H9 (cell line): ENCODE measurements at regions not wholly inside any gene's neighbourhood (a gene's known extent, or its start where the extent isn't known, plus 50 kb on each side); places are given as distances from the start of the nearest gene placed in this dataset.

ENCODE experiments used
- DNase-seq: peaks from one replicate; pipeline ENCODE4 v3.0.0-alpha.2; 2017
- H2AFZ ChIP-seq: one replicate; pipeline ENCODE4 v1.6.1; 2013; ENCODE audit warnings: mild to moderate bottlenecking, low read length, control low read depth, moderate library complexity
- H2AK5ac ChIP-seq: 2 replicates; pipeline ENCODE4 v1.6.1; 2013; ENCODE audit warnings: low read length, control low read depth, mixed read lengths; ENCODE audit not compliant: insufficient read length
- H2BK120ac ChIP-seq: one replicate; pipeline ENCODE4 v1.6.1; 2013; ENCODE audit warnings: low read depth, mild to moderate bottlenecking, low read length, control low read depth, inconsistent platforms; ENCODE audit not compliant: poor library complexity, severe bottlenecking
- H2BK12ac ChIP-seq: 2 replicates; pipeline ENCODE4 v1.6.1; 2013; ENCODE audit warnings: low read length, control low read depth, mixed read lengths, low read depth; ENCODE audit not compliant: insufficient read length
- H2BK15ac ChIP-seq: 2 replicates; pipeline ENCODE4 v1.6.1; 2013; ENCODE audit warnings: low read depth, low read length, control low read depth
- H2BK20ac ChIP-seq: one replicate; pipeline ENCODE4 v1.6.1; 2013; ENCODE audit warnings: low read depth, mild to moderate bottlenecking, low read length, control low read depth, inconsistent platforms; ENCODE audit not compliant: poor library complexity, severe bottlenecking
- H2BK5ac ChIP-seq: 2 replicates; pipeline ENCODE4 v1.6.1; 2013; ENCODE audit warnings: low read length, control low read depth, mixed read lengths; ENCODE audit not compliant: insufficient read length
- H3K14ac ChIP-seq: 2 replicates; pipeline ENCODE4 v1.6.1; 2013; ENCODE audit warnings: low read length, control low read depth; ENCODE audit not compliant: insufficient read depth
- H3K18ac ChIP-seq: 2 replicates; pipeline ENCODE4 v1.6.1; 2013; ENCODE audit warnings: low read depth, mild to moderate bottlenecking, mixed read lengths, low read length, control low read depth; ENCODE audit not compliant: insufficient read length
- H3K23ac ChIP-seq: 2 replicates; pipeline ENCODE4 v1.6.1; 2013; ENCODE audit warnings: low read length, control low read depth, mixed read lengths, low read depth; ENCODE audit not compliant: insufficient read length
- H3K23me2 ChIP-seq: 2 replicates; pipeline ENCODE4 v1.6.1; 2013; ENCODE audit warnings: low read depth, mild to moderate bottlenecking, mixed read lengths, low read length, control low read depth; ENCODE audit not compliant: insufficient read length, poor library complexity, severe bottlenecking
- H3K27ac ChIP-seq: 2 replicates; pipeline ENCODE4 v1.5.1; 2013; ENCODE audit warnings: low read length, control low read depth, mixed read lengths, low read depth; ENCODE audit not compliant: insufficient read length
- H3K27me3 ChIP-seq: 2 replicates; pipeline ENCODE4 v1.6.1; 2013; ENCODE audit warnings: low read length, control low read depth, inconsistent platforms; ENCODE audit not compliant: insufficient read depth
- H3K4ac ChIP-seq: 2 replicates; pipeline ENCODE4 v1.6.1; 2013; ENCODE audit warnings: low read depth, mild to moderate bottlenecking, control low read depth, inconsistent platforms, low read length, moderate library complexity
- H3K4me1 ChIP-seq: 2 replicates; pipeline ENCODE4 v1.6.1; 2013; ENCODE audit warnings: low read length, control low read depth, inconsistent platforms; ENCODE audit not compliant: insufficient read depth
- H3K4me2 ChIP-seq: 2 replicates; pipeline ENCODE4 v1.6.1; 2013; ENCODE audit warnings: low read length, control low read depth, mixed read lengths; ENCODE audit not compliant: insufficient read length, insufficient read depth
- H3K56ac ChIP-seq: 2 replicates; pipeline ENCODE4 v1.6.1; 2013; ENCODE audit warnings: low read depth, mild to moderate bottlenecking, mixed read lengths, low read length, control low read depth; ENCODE audit not compliant: insufficient read length
- H3K79me1 ChIP-seq: 2 replicates; pipeline ENCODE4 v1.6.1; 2013; ENCODE audit warnings: low read depth, mild to moderate bottlenecking, moderate library complexity, low read length, control low read depth, inconsistent platforms; ENCODE audit not compliant: insufficient read depth, poor library complexity, severe bottlenecking
- H3K79me2 ChIP-seq: 2 replicates; pipeline ENCODE4 v1.6.1; 2013; ENCODE audit warnings: low read length, control low read depth, inconsistent platforms; ENCODE audit not compliant: insufficient read depth
- H3K9ac ChIP-seq: 2 replicates; pipeline ENCODE4 v1.6.1; 2013; ENCODE audit warnings: low read length, control low read depth, mixed read lengths; ENCODE audit not compliant: insufficient read length; ENCODE audit errors: extremely low read depth
- H3K9me3 ChIP-seq: one replicate; pipeline ENCODE4 v1.6.1; 2013; ENCODE audit warnings: low read depth, low read length, inconsistent platforms; ENCODE audit not compliant: control insufficient read depth
- H3T11ph ChIP-seq: one replicate; pipeline ENCODE4 v1.6.1; 2013; ENCODE audit warnings: mild to moderate bottlenecking, low read length, control low read depth, inconsistent platforms
- H4K20me1 ChIP-seq: one replicate; pipeline ENCODE4 v1.6.1; 2013; ENCODE audit not compliant: control insufficient read depth, insufficient read length, insufficient read depth
- H4K5ac ChIP-seq: 2 replicates; pipeline ENCODE4 v1.6.1; 2013; ENCODE audit warnings: low read depth, mild to moderate bottlenecking, mixed read lengths, low read length, control low read depth; ENCODE audit not compliant: insufficient read length
- H4K8ac ChIP-seq: replicated peaks from 2 replicates; pipeline ENCODE4 v1.6.1; 2013; ENCODE audit warnings: low read length, control low read depth, mixed read lengths, low read depth; ENCODE audit not compliant: insufficient read length
- H4K91ac ChIP-seq: 2 replicates; pipeline ENCODE4 v1.6.1; 2013; ENCODE audit warnings: low read depth, mild to moderate bottlenecking, moderate library complexity, mixed read lengths, low read length, control low read depth; ENCODE audit not compliant: insufficient read length
- H3K27ac Mint-ChIP-seq, 3 experiments: 2 replicates in 2 of 3; 3 replicates in 1 of 3; pipeline ENCODE4 v1.8.0; 2020 to 2021; ENCODE audit warnings: mixed read lengths in 3 of 3, mild to moderate bottlenecking in 1 of 3, moderate library complexity in 1 of 3
- H3K27me3 Mint-ChIP-seq: 2 replicates; pipeline ENCODE4 v1.8.0; 2021; ENCODE audit warnings: low read depth, mild to moderate bottlenecking, moderate library complexity, mixed read lengths
- H3K36me3 Mint-ChIP-seq, 3 experiments: 2 replicates in 2 of 3; 3 replicates in 1 of 3; pipeline ENCODE4 v1.8.0; 2020 to 2021; ENCODE audit warnings: low read depth in 3 of 3, mixed read lengths in 3 of 3; ENCODE audit not compliant: insufficient read depth in 1 of 3
- H3K4me1 Mint-ChIP-seq, 2 experiments: 2 replicates each; pipeline ENCODE4 v1.8.0; 2020; ENCODE audit warnings: mixed read lengths in 2 of 2
- H3K4me3 Mint-ChIP-seq, 2 experiments: 2 replicates in 1 of 2; 3 replicates in 1 of 2; pipeline ENCODE4 v1.8.0; 2020 to 2021; ENCODE audit warnings: mild to moderate bottlenecking in 2 of 2, mixed read lengths in 2 of 2, moderate library complexity in 1 of 2
- H3K9me3 Mint-ChIP-seq, 2 experiments: 2 replicates in 1 of 2; 3 replicates in 1 of 2; pipeline ENCODE4 v1.8.0; 2020; ENCODE audit warnings: mild to moderate bottlenecking in 2 of 2, mixed read lengths in 2 of 2, moderate library complexity in 1 of 2
- CTCF ChIP-seq: fragments of 200-600 bp; sonication (generic); conservative IDR thresholded peaks from 3 replicates; pipeline ENCODE4 v1.8.0; 2021; ENCODE audit warnings: antibody characterized with exemption, mild to moderate bottlenecking
- WGBS: extraction: QIAGEN DNeasy Blood & Tissue Kit; methylation state at CpG from one replicate; pipeline ENCODE4 v1.1.7; 2013; ENCODE audit warnings: missing lambda C conversion rate, low lambda C conversion rate, mixed read lengths; ENCODE audit not compliant: insufficient read length; ENCODE audit errors: extremely low coverage; 5-methylcytosine and 5-hydroxymethylcytosine counted together

GRCh38 chr13:81199956-81200355 lies 859.0 kb upstream of the SPRY2 start:
- Mint-ChIP-seq H3K36me3 (peaks cover under 1 to 7% (median 1%) of the 10 kb centered on the region in 3 experiments), H3K4me1 (no peaks in the 10 kb centered on the region), H3K4me3 (no peak overlapping the region), H3K9me3 (peaks cover 3 to 8% of the 10 kb centered on the region in 2 experiments; a peak in 3 of 5 replicates), H3K27me3 (no peaks in the 10 kb centered on the region; the same call in 1 of the 2 replicates), H3K27ac (no peak overlapping the region)
- no peak overlapping the region for H3T11ph ChIP-seq
- no peaks in the 10 kb centered on the region for H3K9me3 ChIP-seq
- no peak overlapping the region for H2BK12ac ChIP-seq
- no peaks in the 10 kb centered on the region for H3K23me2 ChIP-seq
- no CpG with 5 or more reads among the region's 4 CpGs for WGBS
- no peaks in the 10 kb centered on the region for H3K27me3 ChIP-seq
- no peaks in the 10 kb centered on the region for H3K79me2 ChIP-seq
- H3K14ac ChIP-seq: no peak overlapping the region
- no peak overlapping the region for H3K4ac ChIP-seq
- H3K4me1 ChIP-seq: no peaks in the 10 kb centered on the region
- TF ChIP-seq CTCF: no peak
- DNase-seq: no peak
- H3K23ac ChIP-seq: no peak overlapping the region
- no peak overlapping the region for H3K56ac ChIP-seq
- H2AK5ac ChIP-seq: no peak overlapping the region
- no peak overlapping the region for H3K4me2 ChIP-seq
- H3K79me1 ChIP-seq: no peaks in the 10 kb centered on the region
- no peak overlapping the region for H2BK20ac ChIP-seq
- H2BK15ac ChIP-seq: no peak overlapping the region
- no peak overlapping the region for H3K27ac ChIP-seq
- H3K18ac ChIP-seq: no peak overlapping the region
- H3K9ac ChIP-seq: no peak overlapping the region
- H2BK5ac ChIP-seq: no peak overlapping the region
- H4K8ac ChIP-seq: no peak overlapping the region
- H4K91ac ChIP-seq: no peak overlapping the region
- no peaks in the 10 kb centered on the region for H4K20me1 ChIP-seq
- no peak overlapping the region for H2AFZ ChIP-seq
- no peak overlapping the region for H2BK120ac ChIP-seq
- H4K5ac ChIP-seq: no peak overlapping the region
